HG03342 (cell line): ENCODE measurements at regions not wholly inside any gene's neighbourhood (a gene's known extent, or its start where the extent isn't known, plus 50 kb on each side); places are given as distances from the start of the nearest gene placed in this dataset.
"Not testable (repeated sequence)": the region's sequence is repeated elsewhere in the genome, so short reads cannot be mapped to it uniquely, and the experiment has no call there.

ENCODE experiments used
- ATAC-seq: cut with Tn5 transposase; IDR thresholded peaks from one replicate; pipeline ENCODE4 v1.9.1; 2021; ENCODE audit warnings: mild to moderate bottlenecking, moderate library complexity; ENCODE audit not compliant: unreplicated experiment

GRCh38 chr6:105858639-105859038 is 227.5 kb upstream of the PRDM1 start:
- not testable (repeated sequence) for ATAC-seq

GRCh38 chr6:105855433-105855832 is 230.7 kb upstream of the PRDM1 start:
- no peak for ATAC-seq

- ATAC-seq: not testable (repeated sequence)
Observed at GRCh38 chr6:105853979-105854378, 232.2 kb upstream of the PRDM1 start.

GRCh38 chr6:105851606-105852005 is 234.5 kb upstream of the PRDM1 start:
- no peak for ATAC-seq

- ATAC-seq: no peak
Observed at GRCh38 chr6:105851113-105851580, 235.0 kb upstream of the PRDM1 start.

- no peak for ATAC-seq
Observed at GRCh38 chr6:105850261-105851112, 235.6 kb upstream of the PRDM1 start.

- ATAC-seq: no peak
Observed at GRCh38 chr6:105849746-105850145, 236.4 kb upstream of the PRDM1 start.

GRCh38 chr6:105847433-105847832 is 238.7 kb upstream of the PRDM1 start:
- ATAC-seq: no peak

- no peak for ATAC-seq
Observed at GRCh38 chr6:105844275-105844883, 241.8 kb upstream of the PRDM1 start.

- no peak for ATAC-seq
Observed at GRCh38 chr6:105839266-105839665, 246.9 kb upstream of the PRDM1 start.

GRCh38 chr6:105838171-105838570 is 248.0 kb upstream of the PRDM1 start:
- no peak for ATAC-seq

- ATAC-seq: no peak
Observed at GRCh38 chr6:105836889-105837288, 249.2 kb upstream of the PRDM1 start.

GRCh38 chr6:105836379-105836778 is 249.8 kb upstream of the PRDM1 start:
- ATAC-seq: no peak

- no peak for ATAC-seq
Observed at GRCh38 chr6:105835373-105835772, 250.8 kb upstream of the PRDM1 start.

- no peak for ATAC-seq
Observed at GRCh38 chr6:105833959-105834947, 251.9 kb upstream of the PRDM1 start.

- ATAC-seq: no peak
Observed at GRCh38 chr6:105832313-105832761, 253.8 kb upstream of the PRDM1 start.

GRCh38 chr6:105831311-105832097 is 254.6 kb upstream of the PRDM1 start:
- ATAC-seq: no peak

GRCh38 chr6:105825210-105825609 is 260.9 kb upstream of the PRDM1 start:
- no peak for ATAC-seq

GRCh38 chr6:105824732-105825131 is 261.4 kb upstream of the PRDM1 start:
- peak; percentile 47 for ATAC-seq

GRCh38 chr6:105821777-105822176 is 264.4 kb upstream of the PRDM1 start:
- ATAC-seq: no peak
